ENCODE measurements at regions not wholly inside any gene's neighbourhood (a gene's known extent, or its start where the extent isn't known, plus 50 kb on each side); places are given as distances from the start of the nearest gene placed in this dataset.

GRCh38 chr6:164258421-164258820, 843.9 kb downstream of the QKI start:
- no peak for DNase-seq (ENCODE audit: low read depth)
- TF ChIP-seq, protein P1, sequence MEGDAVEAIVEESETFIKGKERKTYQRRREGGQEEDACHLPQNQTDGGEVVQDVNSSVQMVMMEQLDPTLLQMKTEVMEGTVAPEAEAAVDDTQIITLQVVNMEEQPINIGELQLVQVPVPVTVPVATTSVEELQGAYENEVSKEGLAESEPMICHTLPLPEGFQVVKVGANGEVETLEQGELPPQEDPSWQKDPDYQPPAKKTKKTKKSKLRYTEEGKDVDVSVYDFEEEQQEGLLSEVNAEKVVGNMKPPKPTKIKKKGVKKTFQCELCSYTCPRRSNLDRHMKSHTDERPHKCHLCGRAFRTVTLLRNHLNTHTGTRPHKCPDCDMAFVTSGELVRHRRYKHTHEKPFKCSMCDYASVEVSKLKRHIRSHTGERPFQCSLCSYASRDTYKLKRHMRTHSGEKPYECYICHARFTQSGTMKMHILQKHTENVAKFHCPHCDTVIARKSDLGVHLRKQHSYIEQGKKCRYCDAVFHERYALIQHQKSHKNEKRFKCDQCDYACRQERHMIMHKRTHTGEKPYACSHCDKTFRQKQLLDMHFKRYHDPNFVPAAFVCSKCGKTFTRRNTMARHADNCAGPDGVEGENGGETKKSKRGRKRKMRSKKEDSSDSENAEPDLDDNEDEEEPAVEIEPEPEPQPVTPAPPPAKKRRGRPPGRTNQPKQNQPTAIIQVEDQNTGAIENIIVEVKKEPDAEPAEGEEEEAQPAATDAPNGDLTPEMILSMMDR (IDR thresholded peaks at IDR 0.05; ENCODE audit: control insufficient read depth, insufficient read depth, low read depth, low read length, missing control alignments) = no peak
- H3K4me3 ChIP-seq (ENCODE audit: control insufficient read depth, low read depth, low read length) = no peak overlapping the region

DNA sequence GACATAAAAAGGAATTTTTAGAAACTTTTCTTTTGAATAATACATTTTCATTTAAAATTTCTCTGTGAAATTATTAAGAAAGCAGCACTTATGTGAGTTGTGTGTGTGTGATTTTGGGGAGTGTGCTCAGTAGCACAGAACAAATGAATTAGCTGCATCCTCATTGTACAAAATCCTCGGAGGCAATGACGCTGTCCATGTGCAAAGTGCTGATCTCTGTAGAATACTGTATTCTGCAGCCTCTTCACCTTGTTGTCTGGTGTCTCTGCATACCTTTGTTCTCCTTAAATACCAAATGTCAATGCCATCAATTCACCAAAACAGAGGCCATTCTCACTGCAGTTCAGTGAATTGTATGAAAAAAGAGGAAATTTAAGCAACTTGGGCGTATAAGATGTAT, 838.4 kb downstream of the QKI start:
- TF ChIP-seq, protein P1 (IDR thresholded peaks at IDR 0.05; ENCODE audit: control insufficient read depth, insufficient read depth, low read depth, low read length, missing control alignments) = no peak
- H3K4me3 ChIP-seq (ENCODE audit: control insufficient read depth, low read depth, low read length) = no peak overlapping the region
- DNase-seq (ENCODE audit: low read depth) = no peak

GRCh38 chr6:164252291-164252690, 837.8 kb downstream of the QKI start:
- no peak overlapping the region for H3K4me3 ChIP-seq (ENCODE audit: control insufficient read depth, low read depth, low read length)
- TF ChIP-seq, protein P1 (IDR thresholded peaks at IDR 0.05; ENCODE audit: control insufficient read depth, insufficient read depth, low read depth, low read length, missing control alignments) = no peak
- no peak for DNase-seq (ENCODE audit: low read depth)

DNA sequence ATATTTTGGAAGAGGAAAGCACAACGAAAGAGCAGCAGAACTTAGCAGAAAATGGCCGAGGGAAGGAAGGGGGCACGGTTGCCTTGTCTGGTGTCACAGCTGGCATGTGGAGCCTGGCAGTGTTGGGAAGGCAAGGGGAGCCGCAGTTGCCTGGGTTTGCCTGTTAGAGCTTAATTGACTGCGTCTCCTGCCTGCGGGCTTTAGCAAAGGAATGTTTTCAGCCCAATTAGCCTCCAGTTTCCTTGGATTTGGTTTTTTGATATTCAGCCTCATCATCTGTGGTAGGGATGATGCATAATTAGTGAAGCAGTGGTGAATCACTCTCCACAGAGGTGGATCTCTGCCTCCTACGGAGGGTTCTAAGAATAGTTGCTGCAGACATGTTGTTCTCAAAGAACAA, 832.6 kb downstream of the QKI start:
- H3K4me3 ChIP-seq (ENCODE audit: control insufficient read depth, low read depth, low read length) = no peak overlapping the region
- DNase-seq (ENCODE audit: low read depth) = peak; percentile 66
- TF ChIP-seq, protein P1 (IDR thresholded peaks at IDR 0.05; ENCODE audit: control insufficient read depth, insufficient read depth, low read depth, low read length, missing control alignments) = no peak

- no peak for DNase-seq (ENCODE audit: low read depth)
- H3K4me3 ChIP-seq (ENCODE audit: control insufficient read depth, low read depth, low read length) = no peak overlapping the region
- TF ChIP-seq, protein P1 (IDR thresholded peaks at IDR 0.05; ENCODE audit: control insufficient read depth, insufficient read depth, low read depth, low read length, missing control alignments) = no peak
Measured at GRCh38 chr6:164246082-164246481, 831.6 kb downstream of the QKI start.

- H3K4me3 ChIP-seq (ENCODE audit: control insufficient read depth, low read depth, low read length) = no peak overlapping the region
- DNase-seq (ENCODE audit: low read depth) = no peak
- TF ChIP-seq, protein P1 (IDR thresholded peaks at IDR 0.05; ENCODE audit: control insufficient read depth, insufficient read depth, low read depth, low read length, missing control alignments) = no peak
Measured at GRCh38 chr6:164243949-164244348, 829.4 kb downstream of the QKI start.

Measured in AG09309 (cell line).